Stimulated activated naive CD4-positive, alpha-beta T cell treated with Interleukin-2 at 50 U/mL for 16 hours (primary cell): ENCODE measurements at regions not wholly inside any gene's neighbourhood (a gene's known extent, or its start where the extent isn't known, plus 50 kb on each side); places are given as distances from the start of the nearest gene placed in this dataset.

Experiments used
- DNase-seq: peaks from one replicate; lab custom pipeline; 2025; lab: John Stamatoyannopoulos, UW

DNA sequence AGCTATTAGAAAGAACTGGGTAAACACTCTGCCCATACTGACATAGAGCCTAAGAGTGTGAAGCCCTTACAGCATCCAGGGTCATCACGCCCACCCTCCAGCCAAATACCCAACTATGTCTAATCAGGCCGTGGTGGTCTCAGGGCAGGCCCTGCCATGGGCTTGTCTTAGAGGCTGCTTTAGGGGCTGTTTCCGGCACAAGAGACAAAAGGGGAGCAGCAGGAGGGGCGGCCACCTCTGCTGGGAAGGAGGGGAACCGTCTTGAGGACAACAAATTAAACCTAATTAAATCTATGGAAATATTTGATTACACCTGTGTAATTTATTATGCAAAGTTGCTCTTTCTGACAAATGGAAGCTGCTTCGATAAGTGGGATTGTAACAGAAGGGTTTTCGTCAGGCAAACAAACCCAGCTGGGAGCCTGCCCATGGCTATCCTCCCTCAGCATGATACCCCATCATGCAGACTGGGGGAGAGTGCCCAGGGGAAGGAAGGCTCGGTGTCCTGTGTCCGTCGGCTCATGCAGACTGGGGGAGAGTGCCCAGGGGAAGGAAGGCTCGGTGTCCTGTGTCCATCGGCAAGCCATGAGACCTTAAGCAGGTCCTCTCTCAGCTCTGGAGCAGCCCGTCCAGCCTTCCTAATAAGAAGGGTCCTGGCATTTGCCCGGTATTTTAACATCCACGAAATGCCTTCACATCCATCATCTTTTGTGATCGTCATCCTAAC, 163.6 kb upstream of the B3GAT1 start:
- no peak for DNase-seq

DNA sequence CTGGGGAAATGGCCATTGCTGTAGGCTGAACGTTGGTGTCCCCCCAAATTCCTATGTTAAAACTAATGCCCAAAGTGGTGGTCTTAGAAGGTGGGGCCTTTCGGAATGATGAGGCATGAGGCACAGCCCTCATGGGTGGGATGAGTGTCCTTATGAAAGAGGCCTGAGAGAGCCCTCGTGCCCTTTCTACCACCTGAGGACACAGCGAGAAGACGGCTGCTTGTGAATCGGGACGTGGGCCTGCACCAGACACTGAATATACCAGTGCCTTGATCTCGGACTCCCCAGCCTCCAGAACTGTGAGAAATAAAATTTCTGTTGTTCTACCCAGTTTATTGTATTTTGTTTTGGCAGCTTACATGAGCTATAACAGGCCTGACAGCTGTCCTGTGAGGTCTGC, 162.9 kb upstream of the B3GAT1 start:
- no peak for DNase-seq

DNA sequence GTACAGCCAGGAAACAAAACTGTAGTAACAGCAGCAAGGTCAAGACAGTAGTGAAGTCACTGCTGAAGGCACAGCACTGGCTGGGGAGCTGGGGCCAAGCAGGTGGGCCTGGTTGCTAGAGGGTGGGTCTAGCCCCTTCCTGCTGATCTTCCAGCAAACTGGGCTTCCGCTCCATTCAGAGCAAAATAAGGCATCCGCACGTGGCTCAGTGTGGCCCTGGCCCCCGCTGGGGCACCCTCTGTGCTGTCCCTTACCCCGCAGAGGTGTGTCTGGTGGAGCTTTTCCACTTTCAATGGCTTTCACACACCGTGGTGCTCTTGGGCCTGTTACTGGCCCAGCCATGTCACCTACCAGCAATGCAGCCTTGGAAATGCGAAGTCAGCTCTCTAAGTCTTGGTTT, 162.4 kb upstream of the B3GAT1 start:
- DNase-seq = no peak

DNA sequence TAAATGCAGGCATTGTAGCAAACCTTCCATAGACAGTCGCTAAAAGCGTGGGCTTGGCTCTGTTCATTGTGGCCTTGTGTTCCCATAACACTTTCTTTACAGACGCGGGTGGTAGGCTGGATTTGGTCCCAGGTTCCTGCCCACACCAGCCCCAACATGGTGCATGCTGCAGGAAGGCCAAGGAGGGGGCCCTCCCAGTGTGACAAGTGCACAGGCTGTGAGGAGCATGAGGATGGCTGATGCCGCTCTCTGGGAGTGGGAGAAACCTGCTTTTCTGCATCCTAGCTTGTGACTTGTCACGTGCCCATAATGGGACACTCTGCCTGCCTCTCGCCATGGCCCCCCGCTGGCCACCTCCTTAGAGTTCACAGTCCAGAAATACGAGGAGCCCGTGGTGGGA, 161.8 kb upstream of the B3GAT1 start:
- no peak for DNase-seq

DNA sequence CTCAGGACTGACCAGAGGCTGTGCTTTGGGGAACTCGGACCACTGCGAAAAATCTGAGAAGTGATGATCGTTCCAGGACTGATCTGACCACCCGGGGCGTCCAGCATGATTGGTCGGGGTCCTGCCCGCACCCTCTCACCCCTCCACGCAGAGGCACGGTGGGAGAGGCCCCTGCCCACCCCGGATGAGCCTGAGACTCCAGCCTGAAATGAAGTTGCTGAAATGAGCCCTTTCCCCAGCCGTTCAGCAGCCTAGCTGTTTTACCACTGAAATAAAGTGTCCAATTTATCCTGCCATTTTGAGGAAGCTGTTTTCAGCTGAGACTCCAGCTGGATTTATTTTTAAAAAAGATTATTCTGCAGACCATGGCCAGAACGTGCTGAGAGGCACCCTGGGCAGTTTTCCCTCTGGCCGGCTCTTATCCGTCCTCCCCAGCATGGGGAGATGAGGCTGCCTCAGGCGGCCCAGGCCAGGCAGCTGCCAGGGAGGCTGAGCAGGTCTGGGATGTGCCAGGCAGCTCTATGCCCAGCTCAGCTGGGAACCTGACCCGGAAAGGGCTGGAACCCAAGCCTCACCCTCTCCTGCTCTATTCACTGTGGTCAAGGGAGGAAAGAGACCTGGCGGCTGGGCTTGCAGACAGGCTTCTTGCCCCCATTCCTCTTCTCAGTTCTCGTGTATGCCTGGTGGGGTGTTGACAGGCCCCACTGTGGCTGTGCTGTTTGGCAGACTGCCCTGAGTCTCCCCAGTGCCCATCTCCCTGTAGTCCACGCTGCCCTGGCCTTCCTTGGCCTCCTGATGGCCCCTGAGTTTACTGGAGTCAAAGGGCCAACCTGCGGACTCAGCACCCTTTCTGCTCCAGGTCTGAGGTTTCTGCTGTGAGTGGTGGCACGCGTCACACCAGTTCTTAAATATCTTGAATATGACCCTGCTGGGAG, 161.0 kb upstream of the B3GAT1 start:
- no peak for DNase-seq

DNA sequence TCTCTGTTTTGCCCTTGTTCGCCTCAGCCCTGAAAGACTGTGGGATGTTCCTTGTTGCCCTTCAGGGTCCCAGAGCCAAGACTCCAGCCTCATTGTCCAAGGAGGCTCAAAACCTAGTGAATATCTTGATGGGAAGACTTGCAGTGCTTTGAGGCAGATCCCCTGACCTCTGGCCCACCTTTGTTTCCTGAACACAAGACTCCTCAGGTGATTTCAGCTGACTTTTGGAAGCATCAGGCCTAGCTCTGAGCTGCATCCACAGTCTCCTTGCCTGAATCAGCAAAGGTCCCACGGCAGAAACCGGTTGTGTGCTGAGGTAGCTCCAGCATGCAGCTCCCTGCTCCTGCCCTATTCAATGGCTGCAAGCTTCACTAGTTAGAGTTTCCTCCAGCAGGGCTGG, 159.3 kb upstream of the B3GAT1 start:
- DNase-seq = no peak

DNA sequence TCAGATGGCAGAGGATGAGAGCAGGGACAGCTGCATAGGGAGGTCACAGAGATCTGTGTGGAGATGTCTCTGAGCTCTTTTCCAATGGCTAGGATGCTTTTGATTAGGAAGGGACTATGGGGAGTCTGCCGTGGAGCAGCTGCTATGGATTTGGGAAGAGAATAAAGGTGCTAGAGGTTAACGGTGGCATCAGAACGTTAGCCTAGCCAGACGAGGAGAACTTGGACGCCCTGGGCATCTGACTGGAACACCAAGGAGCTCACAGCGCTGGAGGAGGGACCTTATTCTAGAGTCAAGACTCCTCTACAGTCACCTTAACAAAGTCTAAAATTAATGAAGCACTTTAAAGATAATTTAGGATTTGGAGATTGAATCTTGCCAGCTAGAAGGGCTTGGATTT, 157.2 kb upstream of the B3GAT1 start:
- DNase-seq = no peak

DNA sequence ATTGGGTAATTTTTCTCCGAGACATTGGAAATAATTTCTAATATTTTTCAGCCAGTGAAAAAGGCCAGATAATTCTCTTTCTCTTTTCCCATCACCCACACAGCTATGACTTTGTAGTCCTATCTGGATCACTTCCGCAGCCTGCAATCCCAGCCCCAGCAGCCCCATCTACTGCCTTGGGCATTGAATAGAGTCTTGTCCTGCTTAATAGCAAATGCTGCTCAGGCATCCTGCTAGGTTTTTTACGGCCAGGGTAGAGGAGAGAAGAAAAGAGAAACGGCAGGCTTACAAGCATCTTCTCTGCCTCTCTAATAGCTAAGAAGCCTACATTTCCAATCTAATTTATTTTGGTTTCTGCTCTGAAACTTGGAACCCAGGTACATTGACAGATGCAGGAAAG, 154.3 kb upstream of the B3GAT1 start:
- no peak for DNase-seq

DNA sequence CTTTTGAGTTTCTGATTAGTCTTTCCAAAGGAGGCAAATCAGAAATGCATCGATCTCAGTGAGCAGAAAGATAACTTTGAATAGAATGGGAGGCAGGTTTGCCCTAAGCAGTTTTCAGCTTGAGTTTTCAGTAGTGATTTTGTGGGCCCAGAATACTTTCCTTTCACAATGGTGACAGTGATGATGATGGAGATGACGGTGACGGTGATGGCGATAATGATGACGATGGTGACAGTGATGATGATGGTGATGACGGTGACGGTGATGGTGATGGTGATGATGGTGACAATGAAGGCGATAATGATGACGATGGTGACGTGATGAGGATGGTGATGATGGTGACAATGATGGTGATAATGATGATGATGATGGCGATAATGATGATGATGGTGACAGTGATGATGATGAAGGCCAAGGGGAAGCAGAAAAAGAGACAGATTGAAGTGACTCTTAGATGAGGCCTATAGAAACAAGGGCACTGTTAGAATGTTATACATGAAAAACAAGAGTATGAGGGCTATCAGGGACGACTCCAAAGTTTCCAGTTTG, 153.4 kb upstream of the B3GAT1 start:
- no peak for DNase-seq

DNA sequence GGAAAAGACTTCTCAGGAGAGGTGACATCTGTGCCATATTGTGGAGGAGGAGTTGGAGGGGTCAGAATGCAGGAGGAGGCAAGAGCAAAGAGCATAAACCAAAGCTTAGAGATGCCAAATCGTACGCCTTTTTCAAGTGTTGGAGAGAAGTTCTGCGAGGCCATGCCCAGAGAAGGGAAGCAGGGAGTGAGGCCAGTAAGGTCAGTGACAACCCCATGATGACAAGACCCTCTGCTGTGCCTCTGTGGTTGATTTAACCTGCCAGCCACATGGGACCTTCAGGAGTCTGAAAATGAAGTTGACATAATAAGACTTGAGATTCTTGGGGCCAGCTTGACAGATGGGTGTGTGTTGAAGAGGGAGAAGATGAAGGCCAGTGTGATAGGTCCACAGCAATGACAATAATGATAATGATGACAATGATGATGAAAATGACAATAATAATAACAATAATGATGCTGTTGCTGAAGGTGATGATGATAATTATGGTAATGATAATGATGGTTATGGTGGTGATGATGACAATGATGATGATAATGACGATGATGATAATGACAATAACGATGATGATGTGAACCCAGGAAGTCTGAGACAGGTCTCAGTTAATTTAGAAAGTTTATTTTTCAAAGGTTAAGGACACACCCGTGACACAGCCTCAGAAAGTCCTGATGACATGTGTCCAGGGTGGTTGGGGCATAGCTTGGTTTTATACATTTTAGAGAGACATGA, 152.6 kb upstream of the B3GAT1 start:
- no peak for DNase-seq

DNA sequence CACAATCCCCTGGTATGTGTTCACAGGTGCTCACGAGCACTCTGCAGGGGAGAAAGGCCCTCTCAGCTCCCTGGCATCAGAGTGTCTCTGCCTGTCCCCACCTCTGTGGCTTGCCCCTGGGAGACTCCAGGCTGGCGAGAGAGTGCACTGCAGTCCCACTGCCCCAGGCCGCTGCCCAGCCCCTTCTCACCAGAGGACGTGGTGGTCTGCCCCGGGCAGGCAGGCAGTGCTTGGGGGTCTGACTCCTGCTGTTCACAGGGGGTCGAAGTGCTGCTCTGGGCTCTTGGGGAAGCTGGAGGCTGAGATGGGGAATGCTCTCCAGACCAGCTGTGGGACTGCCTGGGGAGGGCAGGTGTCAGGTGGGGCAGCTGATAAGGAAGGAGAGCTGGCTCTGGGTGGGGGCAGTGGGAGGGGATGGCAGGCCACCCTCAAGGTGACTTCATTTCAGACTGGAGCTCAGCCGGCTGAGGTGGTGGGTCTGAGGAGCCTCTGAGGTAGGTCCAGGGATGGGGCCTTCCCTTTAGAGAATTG, 151.0 kb upstream of the B3GAT1 start:
- DNase-seq = no peak

DNA sequence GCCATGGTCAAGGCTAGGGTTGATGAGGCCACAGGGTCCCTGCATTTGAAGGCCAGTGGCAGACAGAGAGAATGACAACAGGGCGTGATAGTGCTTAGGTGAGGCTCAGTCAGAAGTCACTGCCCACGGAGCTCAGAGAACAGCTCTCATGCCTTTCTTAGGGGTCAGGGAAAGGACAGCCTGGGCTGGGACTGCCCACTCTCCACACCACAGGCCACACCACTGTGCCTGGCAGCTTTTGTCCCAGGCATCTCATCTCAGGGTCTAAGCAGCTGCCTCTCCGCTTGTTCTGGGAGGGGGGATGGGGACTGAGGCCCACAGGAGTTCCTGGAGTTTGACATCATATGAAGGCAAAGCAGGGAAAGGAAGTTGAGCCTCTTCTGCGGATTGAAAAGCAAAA, 150.2 kb upstream of the B3GAT1 start:
- DNase-seq = no peak

DNA sequence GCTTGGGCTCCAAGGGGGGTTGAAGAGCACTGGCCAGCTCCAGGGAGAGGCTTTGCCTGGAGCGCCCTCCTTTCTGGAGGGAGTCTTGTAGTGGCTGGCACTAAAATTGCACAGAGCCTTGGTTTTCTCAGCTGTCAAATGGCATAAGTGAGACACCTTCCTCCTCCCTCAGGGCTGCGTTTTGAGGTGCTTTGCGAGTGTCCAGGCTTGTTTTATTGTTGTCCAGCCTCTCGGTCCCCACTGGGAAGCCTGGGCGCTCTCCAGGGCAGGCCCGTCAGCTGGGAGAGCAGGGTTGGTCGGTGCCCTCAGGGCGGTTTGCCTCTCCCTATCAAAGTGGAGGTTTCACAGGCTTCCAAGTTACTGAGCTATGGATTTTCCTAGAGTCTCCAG, 149.3 kb upstream of the B3GAT1 start:
- no peak for DNase-seq

DNA sequence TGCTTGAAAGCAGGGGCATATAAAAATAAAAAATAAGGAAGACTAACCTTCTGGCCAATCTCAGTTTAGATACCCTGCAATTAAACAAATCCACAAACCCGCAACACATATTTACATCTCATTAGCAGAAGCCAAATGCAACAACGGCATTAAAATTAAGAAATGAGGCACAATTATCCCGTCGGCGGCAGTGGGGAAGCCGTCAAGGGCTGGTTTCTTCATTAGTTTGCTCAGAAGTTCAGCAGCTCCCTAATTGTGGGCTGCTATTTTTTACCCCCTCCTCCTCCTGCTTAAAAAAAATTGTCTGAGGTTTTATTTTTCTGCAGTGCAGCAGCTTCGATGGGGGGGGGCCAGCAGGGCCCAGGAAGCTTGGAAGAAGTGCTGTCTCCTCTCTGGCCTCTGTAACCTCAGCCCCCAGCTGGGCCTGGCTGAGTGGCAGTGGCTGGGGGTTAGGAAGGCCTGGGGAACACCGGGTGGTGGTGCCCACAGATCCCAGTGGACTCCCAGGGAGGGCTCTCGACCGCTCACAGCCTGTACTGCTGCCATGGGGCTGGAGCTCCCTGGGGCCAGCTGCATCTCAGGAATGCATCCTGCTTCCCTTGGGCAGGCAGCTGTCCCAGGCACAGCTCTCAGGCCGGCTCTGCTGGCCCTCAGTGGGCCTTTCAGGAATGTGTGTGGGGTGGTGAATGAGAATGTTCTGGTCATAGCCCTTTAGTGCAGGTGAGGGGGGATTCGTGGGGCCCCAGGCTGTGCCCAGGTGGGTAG, 148.7 kb upstream of the B3GAT1 start:
- no peak for DNase-seq

DNA sequence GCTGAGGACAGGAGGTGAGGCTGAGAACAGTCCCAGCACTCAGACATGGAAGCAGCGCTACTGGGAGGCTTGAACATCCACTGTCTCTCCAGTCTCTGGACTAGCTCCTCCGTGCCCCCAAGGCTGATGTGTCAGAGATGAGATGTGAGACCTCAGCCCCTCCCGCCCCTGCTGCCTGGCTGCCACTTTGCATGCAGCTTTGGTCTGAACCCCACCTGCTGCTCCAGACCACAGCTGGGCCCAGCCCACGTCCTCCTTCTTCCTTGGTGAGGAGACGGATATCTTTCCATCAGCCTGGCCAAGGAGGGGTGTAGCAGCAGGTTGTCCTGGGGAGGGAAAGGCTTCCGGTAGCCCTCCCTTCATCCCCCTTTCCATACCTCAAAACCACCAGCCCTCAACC, 148.0 kb upstream of the B3GAT1 start:
- DNase-seq = no peak

DNA sequence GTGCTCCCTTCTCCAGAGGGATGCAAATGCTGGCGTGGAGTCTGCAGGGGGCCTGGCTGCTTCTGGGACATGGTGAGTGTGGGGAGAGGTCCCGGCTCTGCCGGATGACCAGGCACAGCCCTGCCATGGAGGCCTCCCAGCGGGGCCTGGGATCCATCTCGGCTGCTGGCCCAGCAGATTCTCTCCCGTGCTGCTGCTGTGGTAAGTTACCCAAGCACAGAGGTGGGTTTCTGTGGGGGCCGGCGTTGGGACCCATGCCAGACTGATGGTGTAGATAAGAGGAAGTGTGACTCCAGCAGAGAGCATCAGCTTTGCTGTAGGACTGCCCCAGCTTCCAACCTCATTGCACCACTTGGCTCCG, 147.5 kb upstream of the B3GAT1 start:
- DNase-seq = no peak

DNA sequence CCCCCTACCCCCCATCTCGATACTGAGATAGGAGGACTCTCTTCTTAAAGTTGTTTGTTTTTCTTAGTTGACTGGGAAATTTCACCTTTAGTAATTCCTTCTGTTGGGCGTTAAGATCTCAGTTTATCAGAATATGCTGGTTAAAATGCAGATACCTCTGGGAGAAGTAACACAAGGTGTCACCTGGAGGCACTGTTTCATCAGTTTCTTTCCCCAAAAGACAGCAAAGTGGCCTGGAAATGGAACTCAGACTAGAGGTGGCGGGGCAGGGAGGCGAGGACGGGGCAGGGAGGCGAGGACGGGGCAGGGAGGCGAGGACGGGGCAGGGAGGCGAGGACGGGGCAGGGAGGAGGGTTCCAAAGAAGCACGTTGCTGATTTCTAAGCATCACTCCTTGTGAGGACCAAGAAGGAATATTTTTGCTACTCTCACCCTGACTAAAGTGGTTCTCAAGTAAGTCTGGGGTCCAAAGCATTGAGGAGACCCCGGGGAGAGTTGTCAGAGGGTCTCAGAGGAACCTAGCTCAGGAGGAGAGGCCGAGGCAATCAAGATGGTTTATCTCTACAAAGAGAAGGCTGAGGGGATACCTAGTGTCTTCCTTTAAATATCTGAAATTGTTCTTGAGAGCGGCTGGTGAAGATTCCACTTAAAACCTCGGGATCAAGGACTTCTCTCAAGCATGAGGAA, 147.0 kb upstream of the B3GAT1 start:
- DNase-seq = no peak

DNA sequence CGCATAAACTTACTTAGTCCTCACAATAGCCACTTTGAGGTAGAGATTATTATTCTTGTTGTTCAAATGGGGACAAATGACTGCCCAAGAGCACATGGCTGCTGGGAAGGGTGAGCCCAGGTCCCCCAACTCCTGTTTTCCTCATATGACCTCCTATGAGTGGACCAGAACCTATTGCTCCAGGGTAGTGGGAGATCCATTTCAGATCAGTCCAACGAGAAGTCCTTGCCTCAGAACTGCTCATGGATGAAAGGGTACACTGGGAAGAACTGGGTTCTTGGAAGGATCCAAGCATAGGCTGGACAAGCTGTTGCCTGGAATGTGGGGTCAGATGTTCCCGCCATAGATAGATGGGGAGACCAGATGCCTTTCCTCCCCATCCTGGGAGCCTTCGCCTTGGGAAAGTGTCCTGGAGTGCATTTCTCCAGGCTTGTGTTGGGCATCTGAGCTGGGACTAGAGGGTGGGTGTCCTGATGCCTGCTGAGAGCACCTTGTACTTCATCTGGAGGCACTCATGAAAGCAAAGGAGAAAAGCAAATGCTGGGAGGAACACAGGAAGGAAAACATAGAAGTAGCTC, 146.3 kb upstream of the B3GAT1 start:
- DNase-seq = no peak

DNA sequence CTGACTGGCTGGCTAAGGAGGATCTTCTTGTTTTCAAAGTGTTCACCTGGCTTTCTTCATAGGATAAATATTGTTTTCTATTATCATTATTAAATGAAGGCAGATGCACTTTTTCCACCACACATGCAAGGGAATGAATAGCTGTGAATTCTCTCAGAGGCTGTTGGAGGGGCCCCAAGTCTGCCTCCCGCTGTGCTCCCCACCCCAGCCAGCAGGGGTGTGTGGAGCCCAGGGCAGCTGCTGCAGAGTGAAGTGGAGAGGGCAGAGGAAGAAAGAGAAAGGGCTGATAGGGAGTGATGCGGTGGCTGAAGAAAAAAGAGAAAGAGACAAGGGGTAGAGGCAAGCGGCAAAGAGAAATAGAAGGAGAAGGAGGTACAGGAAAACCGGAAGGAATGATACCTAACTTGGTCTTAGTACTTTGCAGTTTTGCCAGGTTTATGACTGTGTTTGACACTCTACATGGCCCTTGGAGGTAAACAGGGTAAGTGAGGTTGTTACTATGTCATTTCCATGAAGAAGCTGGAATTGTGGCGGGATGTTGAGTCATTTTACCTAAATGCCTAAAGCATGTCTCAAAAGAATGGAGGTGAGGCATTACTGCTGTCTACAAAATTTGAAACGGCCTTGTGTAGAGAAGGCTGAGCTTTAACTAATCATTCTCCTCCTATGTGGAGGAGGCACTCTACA, 145.7 kb upstream of the B3GAT1 start:
- no peak for DNase-seq

DNA sequence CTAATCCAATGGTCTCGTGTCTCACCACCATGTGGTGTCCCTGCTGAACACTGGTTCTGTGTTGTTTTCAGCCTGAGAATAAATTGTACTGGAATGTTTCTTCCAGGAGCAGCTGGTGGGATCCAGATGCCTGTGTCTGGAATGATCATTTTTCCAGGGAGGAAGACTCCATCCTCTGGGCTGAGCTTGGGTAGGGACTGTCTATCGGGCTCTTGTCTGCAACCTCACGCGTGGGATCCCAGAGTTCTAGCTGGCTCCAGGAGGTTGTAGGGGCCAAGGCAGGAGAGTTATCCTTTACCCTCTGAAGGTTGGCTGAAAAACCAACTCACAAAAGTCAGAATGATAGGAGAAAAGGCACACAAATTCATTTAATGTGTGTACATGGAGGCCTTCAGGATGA, 144.1 kb upstream of the B3GAT1 start:
- DNase-seq = no peak
